NCI-H2171 (cell line): ENCODE measurements at regions not wholly inside any gene's neighbourhood (a gene's known extent, or its start where the extent isn't known, plus 50 kb on each side); places are given as distances from the start of the nearest gene placed in this dataset.

Source experiments
- DNase-seq: peaks from one replicate; lab custom pipeline; 2025; lab: John Stamatoyannopoulos, UW

- DNase-seq: no peak
Observed at GRCh38 chr1:115140442-115141144, 51.3 kb upstream of the TSPAN2 start.

GRCh38 chr1:115139381-115139780 lies 50.1 kb upstream of the TSPAN2 start:
- no peak for DNase-seq
